ENCODE measurements at regions not wholly inside any gene's neighbourhood (a gene's known extent, or its start where the extent isn't known, plus 50 kb on each side); places are given as distances from the start of the nearest gene placed in this dataset.

DNA sequence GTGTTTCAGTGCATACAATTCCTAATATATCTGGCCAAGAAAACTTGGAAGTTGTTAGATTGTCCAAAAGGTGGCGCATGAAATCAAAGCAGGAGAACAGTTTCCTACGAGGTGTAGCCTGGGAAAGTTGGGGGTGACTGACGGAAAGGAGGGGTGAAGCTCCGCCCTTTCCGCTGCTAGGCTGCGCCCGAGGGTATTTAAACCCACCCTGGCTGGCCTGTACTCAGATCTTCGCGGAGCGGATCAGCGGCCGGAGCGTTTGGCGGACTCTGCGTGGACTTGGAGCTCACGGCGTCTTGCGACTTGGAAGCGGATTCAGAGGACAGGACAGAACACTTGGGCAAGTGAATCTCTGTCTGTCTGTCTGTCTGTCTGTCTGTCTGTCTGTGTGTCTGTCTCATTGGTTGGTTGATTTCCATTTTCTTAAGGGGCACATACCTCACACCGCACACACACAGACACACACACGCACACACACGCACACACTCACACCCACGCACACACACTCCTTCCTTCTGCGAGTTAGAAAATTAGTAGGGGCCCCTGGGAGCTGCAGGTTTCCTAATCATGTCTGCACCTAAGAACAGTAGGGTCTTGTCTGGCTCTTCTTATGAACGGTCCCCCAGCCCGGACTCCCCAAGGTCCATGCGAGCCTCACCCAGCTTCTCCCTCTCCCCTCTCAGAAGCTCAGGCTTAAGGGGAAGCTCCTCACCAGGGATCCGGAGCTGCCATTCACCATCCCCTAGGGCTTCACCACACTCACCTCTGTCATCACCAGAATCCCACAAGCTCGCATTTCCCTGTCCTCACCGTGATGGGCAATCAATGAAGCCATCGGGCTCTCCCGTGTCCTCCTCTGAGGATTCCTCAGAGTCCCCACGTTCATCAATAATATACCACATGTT lies 526.8 kb downstream of the CWH43 start (continued):
- TF ChIP-seq, protein P1, sequence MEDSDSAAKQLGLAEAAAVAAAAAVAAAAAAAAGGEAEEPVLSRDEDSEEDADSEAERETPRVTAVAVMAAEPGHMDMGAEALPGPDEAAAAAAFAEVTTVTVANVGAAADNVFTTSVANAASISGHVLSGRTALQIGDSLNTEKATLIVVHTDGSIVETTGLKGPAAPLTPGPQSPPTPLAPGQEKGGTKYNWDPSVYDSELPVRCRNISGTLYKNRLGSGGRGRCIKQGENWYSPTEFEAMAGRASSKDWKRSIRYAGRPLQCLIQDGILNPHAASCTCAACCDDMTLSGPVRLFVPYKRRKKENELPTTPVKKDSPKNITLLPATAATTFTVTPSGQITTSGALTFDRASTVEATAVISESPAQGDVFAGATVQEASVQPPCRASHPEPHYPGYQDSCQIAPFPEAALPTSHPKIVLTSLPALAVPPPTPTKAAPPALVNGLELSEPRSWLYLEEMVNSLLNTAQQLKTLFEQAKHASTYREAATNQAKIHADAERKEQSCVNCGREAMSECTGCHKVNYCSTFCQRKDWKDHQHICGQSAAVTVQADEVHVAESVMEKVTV (CRISPR knock-in tag; IDR thresholded peaks at IDR 0.05): peak; percentile 22; the same call in 1 of the 2 replicates
- TF ChIP-seq ARID1B (IDR thresholded peaks at IDR 0.05) (0 out of 2 replicates have a peak, but pooled peaks have one; percentile 25), CEBPB (tag; IDR thresholded peaks at IDR 0.05) (peak; percentile 15; the same call in 1 of the 2 replicates), DMBX1 (CRISPR knock-in tag; IDR thresholded peaks at IDR 0.05; ENCODE audit: borderline replicate concordance) (0 out of 2 replicates have a peak, but pooled peaks have one; percentile 36), RBFOX2 (IDR thresholded peaks at IDR 0.05; ENCODE audit: low read depth, low read length) (peak; percentile 78), ZNF436 (CRISPR knock-in tag; IDR thresholded peaks at IDR 0.05) (peak; percentile 70; the same call in 1 of the 2 replicates), HNRNPLL (IDR thresholded peaks at IDR 0.05; ENCODE audit: low read depth, low read length, poor library complexity, severe bottlenecking) (peak; percentile 58), BCOR (IDR thresholded peaks at IDR 0.05) (0 out of 2 replicates have a peak, but pooled peaks have one; percentile 22), GATAD2A (IDR thresholded peaks at IDR 0.05) (peak; percentile 4; the same call in 1 of the 2 replicates), ZNF24 (IDR thresholded peaks at IDR 0.05) (peak; percentile 25; the same call in 1 of the 2 replicates)
- TF ChIP-seq, protein P2, sequence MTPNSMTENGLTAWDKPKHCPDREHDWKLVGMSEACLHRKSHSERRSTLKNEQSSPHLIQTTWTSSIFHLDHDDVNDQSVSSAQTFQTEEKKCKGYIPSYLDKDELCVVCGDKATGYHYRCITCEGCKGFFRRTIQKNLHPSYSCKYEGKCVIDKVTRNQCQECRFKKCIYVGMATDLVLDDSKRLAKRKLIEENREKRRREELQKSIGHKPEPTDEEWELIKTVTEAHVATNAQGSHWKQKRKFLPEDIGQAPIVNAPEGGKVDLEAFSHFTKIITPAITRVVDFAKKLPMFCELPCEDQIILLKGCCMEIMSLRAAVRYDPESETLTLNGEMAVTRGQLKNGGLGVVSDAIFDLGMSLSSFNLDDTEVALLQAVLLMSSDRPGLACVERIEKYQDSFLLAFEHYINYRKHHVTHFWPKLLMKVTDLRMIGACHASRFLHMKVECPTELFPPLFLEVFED (CRISPR knock-in tag; conservative IDR thresholded peaks at IDR 0.05): peak; percentile 70; the same call in 1 of the 2 replicates
- TF ChIP-seq, protein P3, sequence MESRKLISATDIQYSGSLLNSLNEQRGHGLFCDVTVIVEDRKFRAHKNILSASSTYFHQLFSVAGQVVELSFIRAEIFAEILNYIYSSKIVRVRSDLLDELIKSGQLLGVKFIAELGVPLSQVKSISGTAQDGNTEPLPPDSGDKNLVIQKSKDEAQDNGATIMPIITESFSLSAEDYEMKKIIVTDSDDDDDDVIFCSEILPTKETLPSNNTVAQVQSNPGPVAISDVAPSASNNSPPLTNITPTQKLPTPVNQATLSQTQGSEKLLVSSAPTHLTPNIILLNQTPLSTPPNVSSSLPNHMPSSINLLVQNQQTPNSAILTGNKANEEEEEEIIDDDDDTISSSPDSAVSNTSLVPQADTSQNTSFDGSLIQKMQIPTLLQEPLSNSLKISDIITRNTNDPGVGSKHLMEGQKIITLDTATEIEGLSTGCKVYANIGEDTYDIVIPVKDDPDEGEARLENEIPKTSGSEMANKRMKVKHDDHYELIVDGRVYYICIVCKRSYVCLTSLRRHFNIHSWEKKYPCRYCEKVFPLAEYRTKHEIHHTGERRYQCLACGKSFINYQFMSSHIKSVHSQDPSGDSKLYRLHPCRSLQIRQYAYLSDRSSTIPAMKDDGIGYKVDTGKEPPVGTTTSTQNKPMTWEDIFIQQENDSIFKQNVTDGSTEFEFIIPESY (CRISPR knock-in tag; IDR thresholded peaks at IDR 0.05): 0 out of 2 replicates have a peak, but pooled peaks have one; percentile 32
- TF ChIP-seq, protein P4, sequence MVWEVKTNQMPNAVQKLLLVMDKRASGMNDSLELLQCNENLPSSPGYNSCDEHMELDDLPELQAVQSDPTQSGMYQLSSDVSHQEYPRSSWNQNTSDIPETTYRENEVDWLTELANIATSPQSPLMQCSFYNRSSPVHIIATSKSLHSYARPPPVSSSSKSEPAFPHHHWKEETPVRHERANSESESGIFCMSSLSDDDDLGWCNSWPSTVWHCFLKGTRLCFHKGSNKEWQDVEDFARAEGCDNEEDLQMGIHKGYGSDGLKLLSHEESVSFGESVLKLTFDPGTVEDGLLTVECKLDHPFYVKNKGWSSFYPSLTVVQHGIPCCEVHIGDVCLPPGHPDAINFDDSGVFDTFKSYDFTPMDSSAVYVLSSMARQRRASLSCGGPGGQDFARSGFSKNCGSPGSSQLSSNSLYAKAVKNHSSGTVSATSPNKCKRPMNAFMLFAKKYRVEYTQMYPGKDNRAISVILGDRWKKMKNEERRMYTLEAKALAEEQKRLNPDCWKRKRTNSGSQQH (CRISPR knock-in tag; IDR thresholded peaks at IDR 0.05): peak; percentile 43; the same call in 1 of the 2 replicates
- TF ChIP-seq, protein P5, sequence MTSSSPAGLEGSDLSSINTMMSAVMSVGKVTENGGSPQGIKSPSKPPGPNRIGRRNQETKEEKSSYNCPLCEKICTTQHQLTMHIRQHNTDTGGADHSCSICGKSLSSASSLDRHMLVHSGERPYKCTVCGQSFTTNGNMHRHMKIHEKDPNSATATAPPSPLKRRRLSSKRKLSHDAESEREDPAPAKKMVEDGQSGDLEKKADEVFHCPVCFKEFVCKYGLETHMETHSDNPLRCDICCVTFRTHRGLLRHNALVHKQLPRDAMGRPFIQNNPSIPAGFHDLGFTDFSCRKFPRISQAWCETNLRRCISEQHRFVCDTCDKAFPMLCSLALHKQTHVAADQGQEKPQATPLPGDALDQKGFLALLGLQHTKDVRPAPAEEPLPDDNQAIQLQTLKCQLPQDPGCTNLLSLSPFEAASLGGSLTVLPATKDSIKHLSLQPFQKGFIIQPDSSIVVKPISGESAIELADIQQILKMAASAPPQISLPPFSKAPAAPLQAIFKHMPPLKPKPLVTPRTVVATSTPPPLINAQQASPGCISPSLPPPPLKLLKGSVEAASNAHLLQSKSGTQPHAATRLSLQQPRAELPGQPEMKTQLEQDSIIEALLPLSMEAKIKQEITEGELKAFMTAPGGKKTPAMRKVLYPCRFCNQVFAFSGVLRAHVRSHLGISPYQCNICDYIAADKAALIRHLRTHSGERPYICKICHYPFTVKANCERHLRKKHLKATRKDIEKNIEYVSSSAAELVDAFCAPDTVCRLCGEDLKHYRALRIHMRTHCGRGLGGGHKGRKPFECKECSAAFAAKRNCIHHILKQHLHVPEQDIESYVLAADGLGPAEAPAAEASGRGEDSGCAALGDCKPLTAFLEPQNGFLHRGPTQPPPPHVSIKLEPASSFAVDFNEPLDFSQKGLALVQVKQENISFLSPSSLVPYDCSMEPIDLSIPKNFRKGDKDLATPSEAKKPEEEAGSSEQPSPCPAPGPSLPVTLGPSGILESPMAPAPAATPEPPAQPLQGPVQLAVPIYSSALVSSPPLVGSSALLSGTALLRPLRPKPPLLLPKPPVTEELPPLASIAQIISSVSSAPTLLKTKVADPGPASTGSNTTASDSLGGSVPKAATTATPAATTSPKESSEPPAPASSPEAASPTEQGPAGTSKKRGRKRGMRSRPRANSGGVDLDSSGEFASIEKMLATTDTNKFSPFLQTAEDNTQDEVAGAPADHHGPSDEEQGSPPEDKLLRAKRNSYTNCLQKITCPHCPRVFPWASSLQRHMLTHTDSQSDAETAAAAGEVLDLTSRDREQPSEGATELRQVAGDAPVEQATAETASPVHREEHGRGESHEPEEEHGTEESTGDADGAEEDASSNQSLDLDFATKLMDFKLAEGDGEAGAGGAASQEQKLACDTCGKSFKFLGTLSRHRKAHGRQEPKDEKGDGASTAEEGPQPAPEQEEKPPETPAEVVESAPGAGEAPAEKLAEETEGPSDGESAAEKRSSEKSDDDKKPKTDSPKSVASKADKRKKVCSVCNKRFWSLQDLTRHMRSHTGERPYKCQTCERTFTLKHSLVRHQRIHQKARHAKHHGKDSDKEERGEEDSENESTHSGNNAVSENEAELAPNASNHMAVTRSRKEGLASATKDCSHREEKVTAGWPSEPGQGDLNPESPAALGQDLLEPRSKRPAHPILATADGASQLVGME (CRISPR knock-in tag; IDR thresholded peaks at IDR 0.05): 0 out of 2 replicates have a peak, but pooled peaks have one; percentile 28

Data from K562 (cell line).